ENCODE measurements at regions not wholly inside any gene's neighbourhood (a gene's known extent, or its start where the extent isn't known, plus 50 kb on each side); places are given as distances from the start of the nearest gene placed in this dataset.

GRCh38 chr3:74763830-74764229 lies 149.4 kb upstream of the CNTN3 start:
- H3K27ac ChIP-seq: no peak overlapping the region
- TF ChIP-seq CTCF (IDR thresholded peaks at IDR 0.05) (no peak), POLR2A (IDR thresholded peaks at IDR 0.05) (no peak)
- H3K4me3 ChIP-seq: no peak overlapping the region
- no peak for DNase-seq
- no peaks in the 10 kb centered on the region for H3K36me3 ChIP-seq (ENCODE audit: low read depth, missing control alignments)
- intact Hi-C loops (cut with DNase I; ENCODE audit: low total_unique reads): no loop called here
- no peaks in the 10 kb centered on the region for H3K27me3 ChIP-seq
- WGBS, 2 donors: 77 to 83% methylated on average over 2 of the region's 2 CpGs
- no peaks in the 10 kb centered on the region for H3K4me1 ChIP-seq
- no peaks in the 10 kb centered on the region for H3K9me3 ChIP-seq

- Histone ChIP-seq H3K27me3 (no peaks in the 10 kb centered on the region), H3K4me1 (no peaks in the 10 kb centered on the region), H3K27ac (no peak overlapping the region), H3K9me3 (no peaks in the 10 kb centered on the region), H3K4me3 (no peak overlapping the region), H3K36me3 (ENCODE audit: low read depth, missing control alignments) (no peaks in the 10 kb centered on the region)
- intact Hi-C loops (cut with DNase I; ENCODE audit: low total_unique reads): no loop called here
- no peak for TF ChIP-seq POLR2A (IDR thresholded peaks at IDR 0.05)
- 93 to 95% methylated on average over 2 of the region's 2 CpGs for WGBS, 2 donors
- no peak for DNase-seq
These were observed 142.2 kb upstream of the CNTN3 start for GRCh38 chr3:74756674-74757073.

- TF ChIP-seq POLR2A (IDR thresholded peaks at IDR 0.05) (no peak), CTCF (IDR thresholded peaks at IDR 0.05) (no peak)
- Histone ChIP-seq H3K4me1 (no peaks in the 10 kb centered on the region), H3K9me3 (no peaks in the 10 kb centered on the region), H3K36me3 (ENCODE audit: low read depth, missing control alignments) (no peaks in the 10 kb centered on the region), H3K27me3 (no peaks in the 10 kb centered on the region), H3K4me3 (no peak overlapping the region), H3K27ac (no peak overlapping the region)
- DNase-seq: no peak
- 86 to 94% methylated on average over 5 to 7 of the region's 7 CpGs for WGBS, 2 donors
- intact Hi-C loops (cut with DNase I; ENCODE audit: low total_unique reads): no loop called here
These were observed 137.8 kb upstream of the CNTN3 start for GRCh38 chr3:74752290-74752689.

- Histone ChIP-seq H3K36me3 (ENCODE audit: low read depth, missing control alignments) (no peaks in the 10 kb centered on the region), H3K27ac (no peak overlapping the region), H3K27me3 (no peaks in the 10 kb centered on the region), H3K4me1 (no peaks in the 10 kb centered on the region), H3K4me3 (no peak overlapping the region), H3K9me3 (no peaks in the 10 kb centered on the region)
- DNase-seq: no peak
- intact Hi-C loops (cut with DNase I; ENCODE audit: low total_unique reads): no loop called here
- 81 to 92% methylated on average over 4 to 7 of the region's 7 CpGs for WGBS, 2 donors
- TF ChIP-seq CTCF (IDR thresholded peaks at IDR 0.05) (no peak), POLR2A (IDR thresholded peaks at IDR 0.05) (no peak)
These were observed 137.3 kb upstream of the CNTN3 start for GRCh38 chr3:74751775-74752174.

GRCh38 chr3:74750901-74751300 lies 136.4 kb upstream of the CNTN3 start:
- Histone ChIP-seq H3K27ac (no peak overlapping the region), H3K4me1 (no peaks in the 10 kb centered on the region), H3K27me3 (no peaks in the 10 kb centered on the region), H3K4me3 (no peak overlapping the region), H3K9me3 (no peaks in the 10 kb centered on the region), H3K36me3 (ENCODE audit: low read depth, missing control alignments) (no peaks in the 10 kb centered on the region)
- DNase-seq: no peak
- no peak for TF ChIP-seq CTCF (IDR thresholded peaks at IDR 0.05)
- no peak for TF ChIP-seq POLR2A (IDR thresholded peaks at IDR 0.05)
- WGBS, 2 donors: 83 to 91% methylated on average over 4 of the region's 4 CpGs
- intact Hi-C loops (cut with DNase I; ENCODE audit: low total_unique reads): no loop called here
